ENCODE measurements at regions not wholly inside any gene's neighbourhood (a gene's known extent, or its start where the extent isn't known, plus 50 kb on each side); places are given as distances from the start of the nearest gene placed in this dataset.

DNA sequence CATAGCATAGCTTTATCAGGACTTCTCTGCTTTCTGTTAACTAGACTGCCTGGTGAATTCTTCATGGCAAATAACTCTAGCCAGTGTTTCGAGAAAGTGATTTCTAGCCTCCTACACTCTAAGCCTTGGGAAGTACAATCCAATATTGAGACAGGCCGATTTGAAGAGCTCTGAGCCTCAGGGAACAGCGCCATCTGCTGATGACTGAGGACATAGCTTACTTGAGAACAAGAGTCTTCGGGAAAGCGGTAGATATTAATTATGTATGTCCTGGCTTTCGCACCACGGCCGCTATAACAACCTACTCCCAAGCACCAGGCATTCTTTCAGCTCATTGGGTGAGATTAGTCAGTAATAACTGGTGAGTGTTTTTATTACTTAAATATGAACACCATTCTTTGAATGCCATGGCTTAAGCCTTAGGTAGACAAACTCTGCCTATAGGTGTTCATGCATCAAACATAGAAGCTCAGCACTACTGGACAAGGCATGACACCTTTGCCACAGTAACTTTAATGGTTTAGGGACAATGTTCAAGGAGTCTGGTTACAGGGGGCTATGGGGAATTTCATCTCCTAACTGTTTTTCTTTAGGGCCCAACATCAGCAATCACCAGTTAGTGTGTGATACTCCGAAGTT is 518.6 kb downstream of the BMP2 start:
- ATAC-seq (ENCODE audit: insufficient read depth, low read depth) (peak; percentile 75), DNase-seq (peak; percentile 56)
- Histone ChIP-seq H3K36me3 (ENCODE audit: insufficient read depth, low read length) (no peaks in the 10 kb centered on the region), H3K4me3 (ENCODE audit: low read depth in 1 of 2, low read length in 2 of 2) (no peak overlapping the region), H3K9me3 (ENCODE audit: insufficient read depth, low read length, severe bottlenecking) (no peaks in the 10 kb centered on the region), H3K27ac (ENCODE audit: low read length) (no peak overlapping the region), H3K4me2 (ENCODE audit: insufficient read depth, low read length) (no peak overlapping the region), H3K9ac (ENCODE audit: low read depth, low read length) (no peak overlapping the region), H3K79me2 (ENCODE audit: insufficient read depth, low read length) (no peaks in the 10 kb centered on the region), H2AFZ (ENCODE audit: low read depth, low read length) (no peak overlapping the region), H3K27me3 (ENCODE audit: insufficient read depth, low read length, poor library complexity) (no peaks in the 10 kb centered on the region), H4K20me1 (ENCODE audit: insufficient read depth, low read length) (no peaks in the 10 kb centered on the region), H3K4me1 (ENCODE audit: insufficient read depth, low read length) (no peaks in the 10 kb centered on the region)
- TF ChIP-seq, protein P1, sequence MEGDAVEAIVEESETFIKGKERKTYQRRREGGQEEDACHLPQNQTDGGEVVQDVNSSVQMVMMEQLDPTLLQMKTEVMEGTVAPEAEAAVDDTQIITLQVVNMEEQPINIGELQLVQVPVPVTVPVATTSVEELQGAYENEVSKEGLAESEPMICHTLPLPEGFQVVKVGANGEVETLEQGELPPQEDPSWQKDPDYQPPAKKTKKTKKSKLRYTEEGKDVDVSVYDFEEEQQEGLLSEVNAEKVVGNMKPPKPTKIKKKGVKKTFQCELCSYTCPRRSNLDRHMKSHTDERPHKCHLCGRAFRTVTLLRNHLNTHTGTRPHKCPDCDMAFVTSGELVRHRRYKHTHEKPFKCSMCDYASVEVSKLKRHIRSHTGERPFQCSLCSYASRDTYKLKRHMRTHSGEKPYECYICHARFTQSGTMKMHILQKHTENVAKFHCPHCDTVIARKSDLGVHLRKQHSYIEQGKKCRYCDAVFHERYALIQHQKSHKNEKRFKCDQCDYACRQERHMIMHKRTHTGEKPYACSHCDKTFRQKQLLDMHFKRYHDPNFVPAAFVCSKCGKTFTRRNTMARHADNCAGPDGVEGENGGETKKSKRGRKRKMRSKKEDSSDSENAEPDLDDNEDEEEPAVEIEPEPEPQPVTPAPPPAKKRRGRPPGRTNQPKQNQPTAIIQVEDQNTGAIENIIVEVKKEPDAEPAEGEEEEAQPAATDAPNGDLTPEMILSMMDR (IDR thresholded peaks at IDR 0.05; ENCODE audit: borderline replicate concordance, extremely low read depth, low read length, poor library complexity, severe bottlenecking): peak; percentile 88
- TF ChIP-seq EZH2 (IDR thresholded peaks at IDR 0.05; ENCODE audit: borderline replicate concordance, low read depth, low read length, severe bottlenecking): no peak

DNA sequence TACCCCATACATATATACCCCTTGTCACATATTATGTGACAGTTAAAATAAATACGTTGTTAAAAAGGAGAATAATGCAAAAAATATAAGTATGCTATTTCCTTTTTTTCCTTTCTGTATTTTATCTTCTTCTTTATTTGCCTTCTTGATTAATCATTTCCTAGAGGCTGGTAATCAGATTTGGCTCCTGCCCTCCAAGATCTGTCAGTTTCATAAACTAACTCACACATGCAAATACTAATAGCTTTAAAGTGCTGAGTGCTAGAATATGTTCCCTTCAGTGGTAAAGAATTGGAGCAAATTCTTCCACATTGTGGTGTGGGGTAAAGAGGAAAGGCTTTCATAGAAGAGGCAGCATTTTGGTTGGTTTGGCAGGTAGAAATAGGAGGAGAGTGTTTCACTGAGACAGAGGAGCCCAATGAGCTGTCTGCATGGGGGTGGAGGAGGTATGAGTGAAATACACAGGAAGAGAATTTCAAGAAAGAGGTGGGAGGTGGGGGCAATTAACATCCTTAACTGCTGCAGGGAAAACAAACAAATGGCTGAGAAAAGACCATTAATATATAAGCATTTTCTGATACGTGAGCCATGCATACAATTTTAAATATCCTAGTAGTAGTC is 523.9 kb downstream of the BMP2 start:
- Histone ChIP-seq H3K4me1 (ENCODE audit: insufficient read depth, low read length) (no peaks in the 10 kb centered on the region), H4K20me1 (ENCODE audit: insufficient read depth, low read length) (no peaks in the 10 kb centered on the region)

DNA sequence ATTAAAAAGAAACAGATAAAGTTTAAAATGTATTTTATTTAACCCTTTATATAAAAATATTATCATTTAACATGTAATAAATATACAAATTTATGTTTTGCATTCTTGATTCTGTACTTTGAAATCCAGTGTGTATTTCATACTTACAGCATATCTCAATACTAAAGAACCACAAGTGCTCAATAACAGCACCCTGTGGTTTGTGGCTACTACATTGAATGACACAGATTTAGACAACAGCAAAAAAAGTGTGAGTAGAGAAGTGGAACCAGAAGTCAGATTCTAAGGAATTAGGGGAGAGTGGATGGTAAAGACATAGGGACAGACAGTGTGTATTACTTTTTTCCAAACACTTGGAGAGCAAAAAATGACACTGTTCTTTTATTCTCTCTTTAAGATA is 524.5 kb downstream of the BMP2 start:
- no peaks in the 10 kb centered on the region for H3K36me3 ChIP-seq (ENCODE audit: insufficient read depth, low read length)
- H3K27ac ChIP-seq (ENCODE audit: low read length): no peak overlapping the region
- ATAC-seq (ENCODE audit: insufficient read depth, low read depth) (no peak), DNase-seq (no peak)
- no peaks in the 10 kb centered on the region for H3K27me3 ChIP-seq (ENCODE audit: insufficient read depth, low read length, poor library complexity)
- no peak overlapping the region for H3K9ac ChIP-seq (ENCODE audit: low read depth, low read length)
- no peaks in the 10 kb centered on the region for H4K20me1 ChIP-seq (ENCODE audit: insufficient read depth, low read length)
- no peaks in the 10 kb centered on the region for H3K4me1 ChIP-seq (ENCODE audit: insufficient read depth, low read length)
- H3K9me3 ChIP-seq (ENCODE audit: insufficient read depth, low read length, severe bottlenecking): no peaks in the 10 kb centered on the region
- no peak overlapping the region for H2AFZ ChIP-seq (ENCODE audit: low read depth, low read length)
- no peak overlapping the region for H3K4me2 ChIP-seq (ENCODE audit: insufficient read depth, low read length)
- TF ChIP-seq, protein P1 (IDR thresholded peaks at IDR 0.05; ENCODE audit: borderline replicate concordance, extremely low read depth, low read length, poor library complexity, severe bottlenecking): no peak
- no peak for TF ChIP-seq EZH2 (IDR thresholded peaks at IDR 0.05; ENCODE audit: borderline replicate concordance, low read depth, low read length, severe bottlenecking)
- no peak overlapping the region for H3K4me3 ChIP-seq (ENCODE audit: low read depth in 1 of 2, low read length in 2 of 2)
- no peaks in the 10 kb centered on the region for H3K79me2 ChIP-seq (ENCODE audit: insufficient read depth, low read length)

More for the DNA sequence above, 523.9 kb downstream of the BMP2 start:
- H3K79me2 ChIP-seq (ENCODE audit: insufficient read depth, low read length): no peaks in the 10 kb centered on the region
- H3K4me3 ChIP-seq (ENCODE audit: low read depth in 1 of 2, low read length in 2 of 2): no peak overlapping the region
- no peak for TF ChIP-seq EZH2 (IDR thresholded peaks at IDR 0.05; ENCODE audit: borderline replicate concordance, low read depth, low read length, severe bottlenecking)
- TF ChIP-seq, protein P1 (IDR thresholded peaks at IDR 0.05; ENCODE audit: borderline replicate concordance, extremely low read depth, low read length, poor library complexity, severe bottlenecking): no peak
- no peak overlapping the region for H3K27ac ChIP-seq (ENCODE audit: low read length)
- H3K27me3 ChIP-seq (ENCODE audit: insufficient read depth, low read length, poor library complexity): no peaks in the 10 kb centered on the region
- H2AFZ ChIP-seq (ENCODE audit: low read depth, low read length): no peak overlapping the region
- no peak for ATAC-seq (ENCODE audit: insufficient read depth, low read depth)
- no peaks in the 10 kb centered on the region for H3K9me3 ChIP-seq (ENCODE audit: insufficient read depth, low read length, severe bottlenecking)
- no peak overlapping the region for H3K4me2 ChIP-seq (ENCODE audit: insufficient read depth, low read length)
- no peak for DNase-seq
- H3K9ac ChIP-seq (ENCODE audit: low read depth, low read length): no peak overlapping the region
- H3K36me3 ChIP-seq (ENCODE audit: insufficient read depth, low read length): no peaks in the 10 kb centered on the region

Data from DND-41 (cell line).